HCT116 (cell line): ENCODE measurements at regions not wholly inside any gene's neighbourhood (a gene's known extent, or its start where the extent isn't known, plus 50 kb on each side); places are given as distances from the start of the nearest gene placed in this dataset.

Source experiments
- ATAC-seq: fragments of 200-7000 bp; cut with Tn5 transposase; 2 replicates; pipeline ENCODE4 v1.9.1; 2020; ENCODE audit warnings: mild to moderate bottlenecking, moderate library complexity
- BruUV-seq: library from RNA; stranded (reverse); fragments of 400-500 nt; replicated peaks from 2 replicates; lab custom pipeline; 2021; lab: Mats Ljungman, UMichigan
- CTCF ChIA-PET: fragments of 300-600 bp; sonication (Branson Sonifier 250); formaldehyde crosslinking; loops from one replicate; lab custom pipeline; 2021; ENCODE audit warnings: antibody characterized with exemption; lab: Charles Lee
- POLR2A ChIA-PET: fragments of 300-600, 350-600 bp; sonication (Branson Sonifier 250); formaldehyde crosslinking; loops from one replicate; lab custom pipeline; 2021; ENCODE audit warnings: antibody characterized with exemption; lab: Charles Lee
- RAD21 ChIA-PET, 2 experiments: fragments of 300-600 bp; sonication (Branson Sonifier 250); formaldehyde crosslinking; loops; one replicate each; lab custom pipeline; 2023; ENCODE audit warnings: low total read pairs in 2 of 2; ENCODE audit not compliant: uncharacterized antibody in 2 of 2, unreplicated experiment in 2 of 2, low non-redundant PET in 1 of 2; lab: Charles Lee
- DNase-seq: peaks from one replicate; pipeline ENCODE4 v3.0.0-alpha.2; 2010; ENCODE audit warnings: low read depth, low spot score
- H2AFZ ChIP-seq: fragments of 200-600 bp; shearing (Covaris generic), sonication (generic); 2 replicates; pipeline ENCODE4 v1.6.1; 2017; ENCODE audit warnings: low read depth, mixed run types, mixed read lengths, antibody characterized with exemption, low read length; ENCODE audit not compliant: poor library complexity, severe bottlenecking
- H3K27ac ChIP-seq: 2 replicates; pipeline ENCODE4 v1.5.1; 2012; ENCODE audit warnings: low read depth, low read length
- H3K27me3 ChIP-seq: fragments of 200-600 bp; sonication (generic); 2 replicates; pipeline ENCODE4 v1.6.1; 2016; ENCODE audit warnings: mixed run types, low read length, mixed read lengths; ENCODE audit not compliant: insufficient read depth
- H3K36me3 ChIP-seq, 2 experiments: fragments of 200-500 bp in 1 of 2; fragments of 200-600 bp in 1 of 2; sonication (Bioruptor generic) in 1 of 2; sonication (generic) in 1 of 2; 2 replicates each; pipeline versions ENCODE4 v1.5.1 to v1.6.1; 2014 to 2016; ENCODE audit warnings: low read length in 2 of 2, inconsistent platforms in 1 of 2, mixed read lengths in 1 of 2, mixed run types in 1 of 2; ENCODE audit not compliant: insufficient read depth in 2 of 2, control insufficient read depth in 1 of 2
- H3K4me1 ChIP-seq, 2 experiments: fragments of 200-600 bp in 1 of 2; sonication (generic) in 1 of 2; 2 replicates each; pipeline versions ENCODE4 v1.5.1 to v1.6.1; 2012 to 2017; ENCODE audit warnings: low read length in 2 of 2, inconsistent platforms in 1 of 2, mild to moderate bottlenecking in 1 of 2, mixed read lengths in 1 of 2, mixed run types in 1 of 2, moderate library complexity in 1 of 2; ENCODE audit not compliant: insufficient read depth in 2 of 2, control insufficient read depth in 1 of 2
- H3K4me2 ChIP-seq: fragments of 200-600 bp; sonication (generic); 2 replicates; pipeline ENCODE4 v1.6.1; 2017; ENCODE audit warnings: mixed run types, low read length, mixed read lengths
- H3K4me3 ChIP-seq, 2 experiments: fragments of 200-600 bp in 1 of 2; sonication (generic) in 1 of 2; replicated peaks in 1 of 2; 2 replicates each; pipeline ENCODE4 v1.5.1; 2011 to 2016; ENCODE audit warnings: low read length in 2 of 2, control low read depth in 1 of 2, low read depth in 1 of 2, mild to moderate bottlenecking in 1 of 2, mixed read lengths in 1 of 2, mixed run types in 1 of 2
- H3K79me2 ChIP-seq: fragments of 200-600 bp; sonication (generic); 2 replicates; pipeline ENCODE4 v1.6.1; 2017; ENCODE audit warnings: mild to moderate bottlenecking, mixed run types, low read length, moderate library complexity, mixed read lengths; ENCODE audit not compliant: insufficient read depth
- H3K9ac ChIP-seq: fragments of 200-600 bp; sonication (generic); 2 replicates; pipeline ENCODE4 v1.6.1; 2016; ENCODE audit warnings: low read length, mixed read lengths
- H3K9me2 ChIP-seq: fragments of 200-600 bp; sonication (generic), shearing (Covaris generic); 2 replicates; pipeline ENCODE4 v1.6.1; 2017; ENCODE audit warnings: mixed run types, mild to moderate bottlenecking, moderate library complexity; ENCODE audit not compliant: insufficient read depth
- H3K9me3 ChIP-seq, 2 experiments: fragments of 200-500 bp in 1 of 2; fragments of 200-600 bp in 1 of 2; sonication (Bioruptor generic) in 1 of 2; sonication (generic) in 1 of 2; 2 replicates each; pipeline ENCODE4 v1.6.1; 2014 to 2017; ENCODE audit warnings: low read length in 2 of 2, mixed read lengths in 2 of 2, inconsistent platforms in 1 of 2, low read depth in 1 of 2, mild to moderate bottlenecking in 1 of 2, mixed run types in 1 of 2, moderate library complexity in 1 of 2; ENCODE audit not compliant: control insufficient read depth in 1 of 2, insufficient read depth in 1 of 2
- H4K20me1 ChIP-seq: fragments of 200-600 bp; sonication (generic), shearing (Covaris generic); 2 replicates; pipeline ENCODE4 v1.6.1; 2017; ENCODE audit warnings: mixed run types, mild to moderate bottlenecking, moderate library complexity; ENCODE audit not compliant: insufficient read depth
- CEBPB ChIP-seq: IDR thresholded peaks from 2 replicates; pipeline ENCODE4 v1.6.1; 2012; ENCODE audit warnings: low read depth
- EGR1 ChIP-seq: IDR thresholded peaks from 2 replicates; pipeline ENCODE4 v1.6.1; 2012; ENCODE audit warnings: low read depth
- ELF1 ChIP-seq: IDR thresholded peaks from 2 replicates; pipeline ENCODE4 v1.6.1; 2012; ENCODE audit warnings: low read depth, borderline replicate concordance
- EZH2phosphoT487 ChIP-seq: fragments of 200-600 bp; IDR thresholded peaks from 2 replicates; pipeline ENCODE4 v1.6.1; 2018; ENCODE audit warnings: antibody characterized with exemption, borderline replicate concordance
- FOSL1 ChIP-seq: IDR thresholded peaks from 2 replicates; pipeline ENCODE4 v1.6.1; 2012; ENCODE audit warnings: low read depth
- MAX ChIP-seq: IDR thresholded peaks from 2 replicates; pipeline ENCODE4 v1.6.1; 2012
- POLR2AphosphoS5 ChIP-seq: IDR thresholded peaks from 2 replicates; pipeline ENCODE4 v1.6.1; 2011; ENCODE audit warnings: mild to moderate bottlenecking, low read depth, low read length, moderate library complexity
- RAD21 ChIP-seq: IDR thresholded peaks from 2 replicates; pipeline ENCODE4 v1.6.1; 2012; ENCODE audit warnings: low read depth, mild to moderate bottlenecking
- SIN3A ChIP-seq: IDR thresholded peaks from 2 replicates; pipeline ENCODE4 v1.6.1; 2012; ENCODE audit warnings: low read depth
- SP1 ChIP-seq: IDR thresholded peaks from 2 replicates; pipeline ENCODE4 v1.6.1; 2012; ENCODE audit warnings: low read depth
- TCF7L2 ChIP-seq: IDR thresholded peaks from 2 replicates; pipeline ENCODE4 v1.7.0; 2011; ENCODE audit warnings: borderline replicate concordance, inconsistent platforms; ENCODE audit not compliant: insufficient read depth, insufficient read length; ENCODE audit errors: extremely low read depth
- intact Hi-C: fragments of 100-400 bp; cut with micrococcal nuclease; formaldehyde crosslinking; loops from 2 replicates; pipeline ENCODE4 v1.10.0; 2022
- TF ChIP-seq, protein P1 (sequence below): IDR thresholded peaks from 2 replicates; pipeline ENCODE4 v1.6.1; 2012; ENCODE audit warnings: low read depth
- TF ChIP-seq, protein P2 (sequence below): IDR thresholded peaks from 2 replicates; pipeline ENCODE4 v1.6.1; 2011; ENCODE audit warnings: mild to moderate bottlenecking, low read length, moderate library complexity; ENCODE audit not compliant: insufficient replicate concordance; ENCODE audit errors: extremely low read depth
- TF ChIP-seq, protein P3 (sequence below): IDR thresholded peaks from 2 replicates; pipeline ENCODE4 v1.6.1; 2012
- TF ChIP-seq, protein P4 (sequence below), 3 experiments: fragments of 200-600 bp in 1 of 3; sonication (generic) in 1 of 3; IDR thresholded peaks in 2 of 3; conservative IDR thresholded peaks in 1 of 3; 2 replicates each; pipeline ENCODE4 v1.5.1; 2012 to 2017; ENCODE audit warnings: low read depth in 2 of 3, low read length in 2 of 3, antibody characterized with exemption in 1 of 3, borderline replicate concordance in 1 of 3, control low read depth in 1 of 3, mild to moderate bottlenecking in 1 of 3, mixed read lengths in 1 of 3, mixed run types in 1 of 3, moderate library complexity in 1 of 3; ENCODE audit not compliant: insufficient read depth in 1 of 3

GRCh38 chr13:70338609-70339008 lies 230.4 kb upstream of the KLHL1 start:
- Histone ChIP-seq H3K9ac (no peak overlapping the region), H2AFZ (no peak overlapping the region), H3K27me3 (no peaks in the 10 kb centered on the region), H3K9me3 (no peaks in the 10 kb centered on the region), H3K9me2 (no peaks in the 10 kb centered on the region), H3K36me3 (no peaks in the 10 kb centered on the region), H3K27ac (no peak overlapping the region), H3K4me1 (no peaks in the 10 kb centered on the region), H3K79me2 (no peaks in the 10 kb centered on the region), H3K4me2 (no peak overlapping the region), H3K4me3 (no peak overlapping the region), H4K20me1 (no peaks in the 10 kb centered on the region)
- no peak for TF ChIP-seq MAX
- no peak for TF ChIP-seq ELF1
- no peak for TF ChIP-seq SIN3A
- no peak for TF ChIP-seq TCF7L2
- TF ChIP-seq, protein P1, sequence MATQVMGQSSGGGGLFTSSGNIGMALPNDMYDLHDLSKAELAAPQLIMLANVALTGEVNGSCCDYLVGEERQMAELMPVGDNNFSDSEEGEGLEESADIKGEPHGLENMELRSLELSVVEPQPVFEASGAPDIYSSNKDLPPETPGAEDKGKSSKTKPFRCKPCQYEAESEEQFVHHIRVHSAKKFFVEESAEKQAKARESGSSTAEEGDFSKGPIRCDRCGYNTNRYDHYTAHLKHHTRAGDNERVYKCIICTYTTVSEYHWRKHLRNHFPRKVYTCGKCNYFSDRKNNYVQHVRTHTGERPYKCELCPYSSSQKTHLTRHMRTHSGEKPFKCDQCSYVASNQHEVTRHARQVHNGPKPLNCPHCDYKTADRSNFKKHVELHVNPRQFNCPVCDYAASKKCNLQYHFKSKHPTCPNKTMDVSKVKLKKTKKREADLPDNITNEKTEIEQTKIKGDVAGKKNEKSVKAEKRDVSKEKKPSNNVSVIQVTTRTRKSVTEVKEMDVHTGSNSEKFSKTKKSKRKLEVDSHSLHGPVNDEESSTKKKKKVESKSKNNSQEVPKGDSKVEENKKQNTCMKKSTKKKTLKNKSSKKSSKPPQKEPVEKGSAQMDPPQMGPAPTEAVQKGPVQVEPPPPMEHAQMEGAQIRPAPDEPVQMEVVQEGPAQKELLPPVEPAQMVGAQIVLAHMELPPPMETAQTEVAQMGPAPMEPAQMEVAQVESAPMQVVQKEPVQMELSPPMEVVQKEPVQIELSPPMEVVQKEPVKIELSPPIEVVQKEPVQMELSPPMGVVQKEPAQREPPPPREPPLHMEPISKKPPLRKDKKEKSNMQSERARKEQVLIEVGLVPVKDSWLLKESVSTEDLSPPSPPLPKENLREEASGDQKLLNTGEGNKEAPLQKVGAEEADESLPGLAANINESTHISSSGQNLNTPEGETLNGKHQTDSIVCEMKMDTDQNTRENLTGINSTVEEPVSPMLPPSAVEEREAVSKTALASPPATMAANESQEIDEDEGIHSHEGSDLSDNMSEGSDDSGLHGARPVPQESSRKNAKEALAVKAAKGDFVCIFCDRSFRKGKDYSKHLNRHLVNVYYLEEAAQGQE, result no peak
- TF ChIP-seq, protein P2, sequence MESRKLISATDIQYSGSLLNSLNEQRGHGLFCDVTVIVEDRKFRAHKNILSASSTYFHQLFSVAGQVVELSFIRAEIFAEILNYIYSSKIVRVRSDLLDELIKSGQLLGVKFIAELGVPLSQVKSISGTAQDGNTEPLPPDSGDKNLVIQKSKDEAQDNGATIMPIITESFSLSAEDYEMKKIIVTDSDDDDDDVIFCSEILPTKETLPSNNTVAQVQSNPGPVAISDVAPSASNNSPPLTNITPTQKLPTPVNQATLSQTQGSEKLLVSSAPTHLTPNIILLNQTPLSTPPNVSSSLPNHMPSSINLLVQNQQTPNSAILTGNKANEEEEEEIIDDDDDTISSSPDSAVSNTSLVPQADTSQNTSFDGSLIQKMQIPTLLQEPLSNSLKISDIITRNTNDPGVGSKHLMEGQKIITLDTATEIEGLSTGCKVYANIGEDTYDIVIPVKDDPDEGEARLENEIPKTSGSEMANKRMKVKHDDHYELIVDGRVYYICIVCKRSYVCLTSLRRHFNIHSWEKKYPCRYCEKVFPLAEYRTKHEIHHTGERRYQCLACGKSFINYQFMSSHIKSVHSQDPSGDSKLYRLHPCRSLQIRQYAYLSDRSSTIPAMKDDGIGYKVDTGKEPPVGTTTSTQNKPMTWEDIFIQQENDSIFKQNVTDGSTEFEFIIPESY, result no peak
- no peak for TF ChIP-seq SP1
- no peak for TF ChIP-seq RAD21
- no peak for TF ChIP-seq POLR2AphosphoS5
- no peak for TF ChIP-seq CEBPB
- TF ChIP-seq, protein P3, sequence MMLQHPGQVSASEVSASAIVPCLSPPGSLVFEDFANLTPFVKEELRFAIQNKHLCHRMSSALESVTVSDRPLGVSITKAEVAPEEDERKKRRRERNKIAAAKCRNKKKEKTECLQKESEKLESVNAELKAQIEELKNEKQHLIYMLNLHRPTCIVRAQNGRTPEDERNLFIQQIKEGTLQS, result no peak
- no peak for TF ChIP-seq FOSL1
- TF ChIP-seq, protein P4, sequence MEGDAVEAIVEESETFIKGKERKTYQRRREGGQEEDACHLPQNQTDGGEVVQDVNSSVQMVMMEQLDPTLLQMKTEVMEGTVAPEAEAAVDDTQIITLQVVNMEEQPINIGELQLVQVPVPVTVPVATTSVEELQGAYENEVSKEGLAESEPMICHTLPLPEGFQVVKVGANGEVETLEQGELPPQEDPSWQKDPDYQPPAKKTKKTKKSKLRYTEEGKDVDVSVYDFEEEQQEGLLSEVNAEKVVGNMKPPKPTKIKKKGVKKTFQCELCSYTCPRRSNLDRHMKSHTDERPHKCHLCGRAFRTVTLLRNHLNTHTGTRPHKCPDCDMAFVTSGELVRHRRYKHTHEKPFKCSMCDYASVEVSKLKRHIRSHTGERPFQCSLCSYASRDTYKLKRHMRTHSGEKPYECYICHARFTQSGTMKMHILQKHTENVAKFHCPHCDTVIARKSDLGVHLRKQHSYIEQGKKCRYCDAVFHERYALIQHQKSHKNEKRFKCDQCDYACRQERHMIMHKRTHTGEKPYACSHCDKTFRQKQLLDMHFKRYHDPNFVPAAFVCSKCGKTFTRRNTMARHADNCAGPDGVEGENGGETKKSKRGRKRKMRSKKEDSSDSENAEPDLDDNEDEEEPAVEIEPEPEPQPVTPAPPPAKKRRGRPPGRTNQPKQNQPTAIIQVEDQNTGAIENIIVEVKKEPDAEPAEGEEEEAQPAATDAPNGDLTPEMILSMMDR (IDR thresholded peaks at IDR 0.05 in 2 of 3, conservative IDR thresholded peaks at IDR 0.05 in 1 of 3; ENCODE audit: borderline replicate concordance in 1 of 3, insufficient read depth in 1 of 3, low read depth in 2 of 3, low read length in 2 of 3), result no peak
- TF ChIP-seq EZH2phosphoT487, result no peak
- no peak for TF ChIP-seq EGR1
- no peak for ATAC-seq
- no peak for DNase-seq
- ChIA-PET CTCF (no interaction called here), POLR2A (no interaction called here), RAD21 (no interaction called here)
- no TSS peak for BruUV-seq
- intact Hi-C loops, result no loop called here
